PC-9 (cell line): ENCODE measurements at regions not wholly inside any gene's neighbourhood (a gene's known extent, or its start where the extent isn't known, plus 50 kb on each side); places are given as distances from the start of the nearest gene placed in this dataset.

Experiments used
- EZH2 ChIP-seq: fragments of 200-600 bp; sonication (generic); IDR thresholded peaks from 2 replicates; pipeline ENCODE4 v1.8.0; 2017; ENCODE audit warnings: antibody characterized with exemption, low read depth
- TF ChIP-seq, protein P1 (sequence below): fragments of 200-600 bp; sonication (generic); conservative IDR thresholded peaks from 2 replicates; pipeline ENCODE4 v1.6.1; 2017; ENCODE audit warnings: mixed run types, antibody characterized with exemption, mild to moderate bottlenecking, moderate library complexity

- TF ChIP-seq, protein P1, sequence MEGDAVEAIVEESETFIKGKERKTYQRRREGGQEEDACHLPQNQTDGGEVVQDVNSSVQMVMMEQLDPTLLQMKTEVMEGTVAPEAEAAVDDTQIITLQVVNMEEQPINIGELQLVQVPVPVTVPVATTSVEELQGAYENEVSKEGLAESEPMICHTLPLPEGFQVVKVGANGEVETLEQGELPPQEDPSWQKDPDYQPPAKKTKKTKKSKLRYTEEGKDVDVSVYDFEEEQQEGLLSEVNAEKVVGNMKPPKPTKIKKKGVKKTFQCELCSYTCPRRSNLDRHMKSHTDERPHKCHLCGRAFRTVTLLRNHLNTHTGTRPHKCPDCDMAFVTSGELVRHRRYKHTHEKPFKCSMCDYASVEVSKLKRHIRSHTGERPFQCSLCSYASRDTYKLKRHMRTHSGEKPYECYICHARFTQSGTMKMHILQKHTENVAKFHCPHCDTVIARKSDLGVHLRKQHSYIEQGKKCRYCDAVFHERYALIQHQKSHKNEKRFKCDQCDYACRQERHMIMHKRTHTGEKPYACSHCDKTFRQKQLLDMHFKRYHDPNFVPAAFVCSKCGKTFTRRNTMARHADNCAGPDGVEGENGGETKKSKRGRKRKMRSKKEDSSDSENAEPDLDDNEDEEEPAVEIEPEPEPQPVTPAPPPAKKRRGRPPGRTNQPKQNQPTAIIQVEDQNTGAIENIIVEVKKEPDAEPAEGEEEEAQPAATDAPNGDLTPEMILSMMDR = no peak
- no peak for TF ChIP-seq EZH2
These were observed 54.0 kb upstream of the EYA4 start for GRCh38 chr6:133187114-133187513.
